ENCODE measurements at regions not wholly inside any gene's neighbourhood (a gene's known extent, or its start where the extent isn't known, plus 50 kb on each side); places are given as distances from the start of the nearest gene placed in this dataset.

- Histone ChIP-seq H3K4me3 (ENCODE audit: insufficient read length, low read depth) (no peak overlapping the region), H3K9ac (ENCODE audit: insufficient read length, low read depth) (no peak overlapping the region), H3K9me3 (ENCODE audit: insufficient read depth, low read length) (no peaks in the 10 kb centered on the region), H3K4me1 (ENCODE audit: insufficient read depth, insufficient read length) (no peaks in the 10 kb centered on the region), H3K36me3 (ENCODE audit: insufficient read depth, insufficient read length, low read length) (no peaks in the 10 kb centered on the region), H3K27me3 (ENCODE audit: insufficient read depth, insufficient read length) (no peaks in the 10 kb centered on the region)
- DNase-seq (ENCODE audit: low read depth, low spot score), result no peak
- no peak for TF ChIP-seq ZNF274 (IDR thresholded peaks at IDR 0.05; ENCODE audit: low read depth, low read length)
- no peak for TF ChIP-seq YY1 (IDR thresholded peaks at IDR 0.05; ENCODE audit: insufficient read depth, insufficient read length)
Observed at GRCh38 chr2:125850541-125850940, 805.4 kb upstream of the GYPC start.

DNA sequence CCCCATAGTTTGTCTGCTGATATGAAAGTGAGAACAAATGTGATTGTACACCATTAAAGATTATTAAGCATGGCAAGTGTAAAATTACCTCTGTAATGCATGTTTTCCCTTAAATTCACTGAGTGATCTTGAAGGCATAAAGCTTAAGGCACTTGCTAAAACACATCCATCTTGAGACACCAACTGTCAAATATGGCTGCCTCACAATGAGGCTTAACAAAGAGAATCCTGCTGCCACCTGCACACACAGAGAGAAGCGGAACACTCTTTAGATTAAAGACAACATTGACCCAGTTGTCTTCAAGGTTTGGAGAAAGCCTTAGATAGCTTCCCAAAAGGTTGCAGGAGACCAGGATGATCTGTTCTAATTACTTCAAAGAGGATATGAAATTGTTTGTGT, 803.6 kb upstream of the GYPC start:
- Histone ChIP-seq H3K9me3 (ENCODE audit: insufficient read depth, low read length) (no peaks in the 10 kb centered on the region), H3K36me3 (ENCODE audit: insufficient read depth, insufficient read length, low read length) (no peaks in the 10 kb centered on the region), H3K27me3 (ENCODE audit: insufficient read depth, insufficient read length) (no peaks in the 10 kb centered on the region), H3K9ac (ENCODE audit: insufficient read length, low read depth) (no peak overlapping the region), H3K4me1 (ENCODE audit: insufficient read depth, insufficient read length) (no peaks in the 10 kb centered on the region), H3K4me3 (ENCODE audit: insufficient read length, low read depth) (no peak overlapping the region)
- TF ChIP-seq SUZ12 (IDR thresholded peaks at IDR 0.05; ENCODE audit: extremely low read depth, insufficient read depth, insufficient read length) (no peak), ZNF274 (IDR thresholded peaks at IDR 0.05; ENCODE audit: low read depth, low read length) (no peak), YY1 (IDR thresholded peaks at IDR 0.05; ENCODE audit: insufficient read depth, insufficient read length) (no peak)
- no peak for DNase-seq (ENCODE audit: low read depth, low spot score)

- TF ChIP-seq ZNF274 (IDR thresholded peaks at IDR 0.05; ENCODE audit: low read depth, low read length), result no peak
- no peak for TF ChIP-seq SUZ12 (IDR thresholded peaks at IDR 0.05; ENCODE audit: extremely low read depth, insufficient read depth, insufficient read length)
- TF ChIP-seq YY1 (IDR thresholded peaks at IDR 0.05; ENCODE audit: insufficient read depth, insufficient read length), result no peak
- Histone ChIP-seq H3K27me3 (ENCODE audit: insufficient read depth, insufficient read length) (no peaks in the 10 kb centered on the region), H3K36me3 (ENCODE audit: insufficient read depth, insufficient read length, low read length) (no peaks in the 10 kb centered on the region), H3K4me3 (ENCODE audit: insufficient read length, low read depth) (no peak overlapping the region), H3K9ac (ENCODE audit: insufficient read length, low read depth) (no peak overlapping the region), H3K9me3 (ENCODE audit: insufficient read depth, low read length) (peaks cover 5% of the 10 kb centered on the region; the same call in 1 of the 2 replicates), H3K4me1 (ENCODE audit: insufficient read depth, insufficient read length) (no peaks in the 10 kb centered on the region)
- DNase-seq (ENCODE audit: low read depth, low spot score), result no peak
Observed at GRCh38 chr2:125853626-125854025, 802.3 kb upstream of the GYPC start.

- no peak overlapping the region for H3K9ac ChIP-seq (ENCODE audit: insufficient read length, low read depth)
Observed at GRCh38 chr2:125855204-125855603, 800.8 kb upstream of the GYPC start.

DNA sequence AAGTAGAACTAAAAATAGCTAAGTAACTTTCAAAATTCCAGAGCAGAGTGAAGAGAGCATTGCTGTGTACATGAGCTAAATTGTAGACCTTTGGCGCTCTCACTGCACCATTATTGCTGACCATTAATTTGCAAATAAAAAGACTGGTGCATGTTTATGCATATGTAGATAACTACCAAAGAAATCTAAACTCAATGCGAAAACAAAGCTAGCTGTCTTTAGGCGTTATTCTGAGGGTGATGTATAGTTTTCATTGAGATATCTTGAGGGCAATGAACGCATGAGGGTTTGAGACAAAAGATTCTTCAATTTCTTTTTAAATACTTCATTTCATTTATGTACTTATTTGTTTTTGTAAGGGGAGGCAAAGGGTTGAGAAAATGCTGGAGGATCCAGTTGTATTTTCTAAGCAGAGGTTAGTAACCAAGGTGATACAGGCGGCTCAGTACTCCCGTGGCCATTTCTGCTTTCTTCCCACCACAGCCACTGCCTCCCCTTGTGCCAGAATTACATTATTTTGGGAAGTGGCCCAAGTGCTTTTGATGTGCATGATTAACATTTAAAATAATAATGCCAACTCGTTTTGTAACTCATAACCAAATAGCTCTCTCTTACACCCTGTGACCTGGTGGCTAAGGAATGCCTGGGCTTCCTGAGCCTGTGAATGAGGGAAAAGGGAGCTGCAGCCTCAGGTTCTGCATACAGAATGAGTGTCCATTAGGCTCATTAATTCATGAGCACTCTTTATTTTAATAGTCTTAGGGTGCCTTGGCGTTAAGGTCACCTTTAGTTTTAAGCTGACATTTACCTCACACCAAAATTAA, 797.8 kb upstream of the GYPC start:
- TF ChIP-seq SUZ12 (IDR thresholded peaks at IDR 0.05; ENCODE audit: extremely low read depth, insufficient read depth, insufficient read length), result no peak
- no peak for TF ChIP-seq YY1 (IDR thresholded peaks at IDR 0.05; ENCODE audit: insufficient read depth, insufficient read length)
- TF ChIP-seq ZNF274 (IDR thresholded peaks at IDR 0.05; ENCODE audit: low read depth, low read length), result no peak
- Histone ChIP-seq H3K9ac (ENCODE audit: insufficient read length, low read depth) (no peak overlapping the region), H3K4me3 (ENCODE audit: insufficient read length, low read depth) (no peak overlapping the region), H3K27me3 (ENCODE audit: insufficient read depth, insufficient read length) (no peaks in the 10 kb centered on the region), H3K4me1 (ENCODE audit: insufficient read depth, insufficient read length) (no peaks in the 10 kb centered on the region), H3K36me3 (ENCODE audit: insufficient read depth, insufficient read length, low read length) (no peaks in the 10 kb centered on the region), H3K9me3 (ENCODE audit: insufficient read depth, low read length) (peaks cover 14% of the 10 kb centered on the region; the same call in 1 of the 2 replicates)
- peak; percentile 16 for DNase-seq (ENCODE audit: low read depth, low spot score)

More at GRCh38 chr2:125855204-125855603, 800.8 kb upstream of the GYPC start:
- Histone ChIP-seq H3K9me3 (ENCODE audit: insufficient read depth, low read length) (peaks cover 14% of the 10 kb centered on the region; the same call in 1 of the 2 replicates), H3K27me3 (ENCODE audit: insufficient read depth, insufficient read length) (no peaks in the 10 kb centered on the region), H3K4me3 (ENCODE audit: insufficient read length, low read depth) (no peak overlapping the region), H3K4me1 (ENCODE audit: insufficient read depth, insufficient read length) (no peaks in the 10 kb centered on the region), H3K36me3 (ENCODE audit: insufficient read depth, insufficient read length, low read length) (no peaks in the 10 kb centered on the region)
- no peak for DNase-seq (ENCODE audit: low read depth, low spot score)
- no peak for TF ChIP-seq YY1 (IDR thresholded peaks at IDR 0.05; ENCODE audit: insufficient read depth, insufficient read length)
- TF ChIP-seq SUZ12 (IDR thresholded peaks at IDR 0.05; ENCODE audit: extremely low read depth, insufficient read depth, insufficient read length), result no peak
- TF ChIP-seq ZNF274 (IDR thresholded peaks at IDR 0.05; ENCODE audit: low read depth, low read length), result no peak

GRCh38 chr2:125861461-125861860, 794.5 kb upstream of the GYPC start:
- Histone ChIP-seq H3K9ac (ENCODE audit: insufficient read length, low read depth) (no peak overlapping the region), H3K9me3 (ENCODE audit: insufficient read depth, low read length) (peaks cover 14% of the 10 kb centered on the region; the same call in 1 of the 2 replicates), H3K4me1 (ENCODE audit: insufficient read depth, insufficient read length) (no peaks in the 10 kb centered on the region), H3K27me3 (ENCODE audit: insufficient read depth, insufficient read length) (no peaks in the 10 kb centered on the region), H3K4me3 (ENCODE audit: insufficient read length, low read depth) (no peak overlapping the region), H3K36me3 (ENCODE audit: insufficient read depth, insufficient read length, low read length) (no peaks in the 10 kb centered on the region)
- TF ChIP-seq YY1 (IDR thresholded peaks at IDR 0.05; ENCODE audit: insufficient read depth, insufficient read length) (no peak), SUZ12 (IDR thresholded peaks at IDR 0.05; ENCODE audit: extremely low read depth, insufficient read depth, insufficient read length) (no peak), ZNF274 (IDR thresholded peaks at IDR 0.05; ENCODE audit: low read depth, low read length) (no peak)
- no peak for DNase-seq (ENCODE audit: low read depth, low spot score)

DNA sequence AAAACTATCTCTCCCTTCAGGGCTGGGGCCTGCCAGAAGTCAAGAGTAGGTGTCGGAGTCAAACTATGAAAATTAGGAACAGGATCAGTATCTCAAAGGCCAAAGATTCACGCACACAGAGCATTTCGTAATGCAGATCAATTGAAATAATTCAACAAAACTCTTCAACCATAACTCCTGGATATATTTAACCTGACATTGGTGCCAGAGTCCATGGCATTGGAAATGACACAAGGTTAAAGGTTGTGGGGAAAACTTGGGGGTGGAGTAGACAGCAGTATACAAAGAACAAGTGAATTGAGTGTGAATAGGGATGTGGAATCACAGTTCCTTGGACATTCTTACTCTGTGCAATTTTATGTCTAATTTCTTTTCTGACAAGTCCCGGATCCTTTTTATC, 788.0 kb upstream of the GYPC start:
- TF ChIP-seq ZNF274 (IDR thresholded peaks at IDR 0.05; ENCODE audit: low read depth, low read length), result no peak
- H3K9ac ChIP-seq (ENCODE audit: insufficient read length, low read depth), result no peak overlapping the region
- no peak for DNase-seq (ENCODE audit: low read depth, low spot score)
- no peaks in the 10 kb centered on the region for H3K36me3 ChIP-seq (ENCODE audit: insufficient read depth, insufficient read length, low read length)
- H3K4me1 ChIP-seq (ENCODE audit: insufficient read depth, insufficient read length), result no peaks in the 10 kb centered on the region
- no peak overlapping the region for H3K4me3 ChIP-seq (ENCODE audit: insufficient read length, low read depth)
- H3K27me3 ChIP-seq (ENCODE audit: insufficient read depth, insufficient read length), result no peaks in the 10 kb centered on the region
- H3K9me3 ChIP-seq (ENCODE audit: insufficient read depth, low read length), result no peaks in the 10 kb centered on the region; the same call in 1 of the 2 replicates
